HL-60 (cell line): ENCODE measurements at regions not wholly inside any gene's neighbourhood (a gene's known extent, or its start where the extent isn't known, plus 50 kb on each side); places are given as distances from the start of the nearest gene placed in this dataset.

Source experiments
- DNase-seq, 2 experiments: peaks; one replicate each; pipeline ENCODE4 v3.0.0-alpha.2; 2010 to 2020; ENCODE audit warnings: low read depth in 1 of 2, low spot score in 1 of 2
- H3K27ac ChIP-seq: fragments of 250-450 bp; sonication (Bioruptor Pico); replicated peaks from 2 replicates; pipeline ENCODE4 v1.5.1; 2020; ENCODE audit warnings: mild to moderate bottlenecking, moderate library complexity
- H3K27me3 ChIP-seq: fragments of 250-450 bp; sonication (Bioruptor Pico); 2 replicates; pipeline ENCODE4 v1.5.1; 2021; ENCODE audit warnings: mild to moderate bottlenecking, moderate library complexity; ENCODE audit not compliant: insufficient read depth, poor library complexity, severe bottlenecking
- H3K4me3 ChIP-seq: replicated peaks from 2 replicates; pipeline ENCODE4 v1.5.1; 2011; ENCODE audit warnings: mild to moderate bottlenecking, control low read depth, low read length; ENCODE audit not compliant: insufficient read depth
- GABPA ChIP-seq: IDR thresholded peaks from 2 replicates; pipeline ENCODE4 v1.6.1; 2012; ENCODE audit warnings: low read depth
- POLR2AphosphoS5 ChIP-seq: IDR thresholded peaks from 2 replicates; pipeline ENCODE4 v1.6.1; 2012; ENCODE audit warnings: low read depth
- REST ChIP-seq: IDR thresholded peaks from 2 replicates; pipeline ENCODE4 v1.6.1; 2012; ENCODE audit warnings: low read depth; ENCODE audit not compliant: insufficient replicate concordance
- SPI1 ChIP-seq: IDR thresholded peaks from 2 replicates; pipeline ENCODE4 v1.6.1; 2012; ENCODE audit warnings: low read depth, mild to moderate bottlenecking, borderline replicate concordance
- TF ChIP-seq, protein P1 (sequence below): IDR thresholded peaks from one replicate; pipeline ENCODE4 v1.5.1; 2011; ENCODE audit warnings: low read length, control low read depth, inconsistent platforms; ENCODE audit not compliant: insufficient read depth

DNA sequence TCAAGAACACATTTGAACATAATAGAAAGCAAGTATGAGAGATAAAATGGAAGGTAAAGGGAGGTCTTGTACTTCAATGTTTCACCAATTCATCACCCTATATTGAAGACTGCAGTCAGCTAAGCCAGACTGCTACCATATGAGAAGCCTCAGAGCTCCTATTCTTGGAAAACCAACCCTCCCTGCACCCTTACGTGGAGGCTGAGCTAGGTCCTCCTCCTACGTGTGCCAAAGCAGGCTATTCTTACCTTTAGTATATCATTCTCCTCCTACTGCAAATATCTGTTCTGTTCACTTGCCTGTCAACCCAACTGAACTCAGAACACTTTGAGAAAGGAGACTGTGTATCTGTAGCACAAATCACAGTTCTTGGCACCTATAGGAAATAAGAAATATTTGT lies 255.8 kb upstream of the HNRNPA3 start:
- no peak for DNase-seq
- Histone ChIP-seq H3K4me3 (no peak overlapping the region), H3K27ac (no peak overlapping the region), H3K27me3 (peaks cover 9% of the 10 kb centered on the region)
- TF ChIP-seq SPI1 (no peak), POLR2AphosphoS5 (no peak), GABPA (no peak)
- TF ChIP-seq, protein P1, sequence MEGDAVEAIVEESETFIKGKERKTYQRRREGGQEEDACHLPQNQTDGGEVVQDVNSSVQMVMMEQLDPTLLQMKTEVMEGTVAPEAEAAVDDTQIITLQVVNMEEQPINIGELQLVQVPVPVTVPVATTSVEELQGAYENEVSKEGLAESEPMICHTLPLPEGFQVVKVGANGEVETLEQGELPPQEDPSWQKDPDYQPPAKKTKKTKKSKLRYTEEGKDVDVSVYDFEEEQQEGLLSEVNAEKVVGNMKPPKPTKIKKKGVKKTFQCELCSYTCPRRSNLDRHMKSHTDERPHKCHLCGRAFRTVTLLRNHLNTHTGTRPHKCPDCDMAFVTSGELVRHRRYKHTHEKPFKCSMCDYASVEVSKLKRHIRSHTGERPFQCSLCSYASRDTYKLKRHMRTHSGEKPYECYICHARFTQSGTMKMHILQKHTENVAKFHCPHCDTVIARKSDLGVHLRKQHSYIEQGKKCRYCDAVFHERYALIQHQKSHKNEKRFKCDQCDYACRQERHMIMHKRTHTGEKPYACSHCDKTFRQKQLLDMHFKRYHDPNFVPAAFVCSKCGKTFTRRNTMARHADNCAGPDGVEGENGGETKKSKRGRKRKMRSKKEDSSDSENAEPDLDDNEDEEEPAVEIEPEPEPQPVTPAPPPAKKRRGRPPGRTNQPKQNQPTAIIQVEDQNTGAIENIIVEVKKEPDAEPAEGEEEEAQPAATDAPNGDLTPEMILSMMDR: no peak

GRCh38 chr2:176959614-176960013 lies 253.0 kb upstream of the HNRNPA3 start:
- Histone ChIP-seq H3K27me3 (peaks cover 5% of the 10 kb centered on the region), H3K27ac (no peak overlapping the region), H3K4me3 (no peak overlapping the region)
- no peak for TF ChIP-seq GABPA
- TF ChIP-seq POLR2AphosphoS5: no peak
- TF ChIP-seq, protein P1: no peak
- TF ChIP-seq REST: no peak
- TF ChIP-seq SPI1: no peak
- no peak for DNase-seq

DNA sequence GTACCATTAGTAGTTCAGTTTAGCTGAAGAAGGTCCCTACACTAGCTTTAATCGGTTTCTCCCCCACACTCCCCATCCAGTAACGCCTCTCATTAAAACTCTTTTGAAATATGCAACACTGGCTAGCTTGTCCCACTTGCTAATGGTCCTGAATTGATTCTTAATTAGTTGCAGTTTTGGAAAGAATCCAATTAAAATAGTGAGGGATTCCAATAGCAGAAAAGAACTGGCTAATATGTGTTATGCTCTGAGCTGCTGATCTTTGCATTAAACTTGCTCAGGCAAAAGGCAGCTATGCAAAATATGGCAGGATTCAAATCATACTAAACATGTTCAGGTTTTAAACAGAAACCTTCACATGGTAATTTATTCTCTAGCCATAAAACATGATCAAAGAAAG lies 252.5 kb upstream of the HNRNPA3 start:
- Histone ChIP-seq H3K4me3 (no peak overlapping the region), H3K27me3 (peaks cover 5% of the 10 kb centered on the region), H3K27ac (no peak overlapping the region)
- TF ChIP-seq POLR2AphosphoS5 (no peak), SPI1 (no peak)
- TF ChIP-seq, protein P1: no peak
- no peak for DNase-seq

GRCh38 chr2:176960736-176961520 lies 251.7 kb upstream of the HNRNPA3 start:
- no peak for TF ChIP-seq POLR2AphosphoS5
- no peak overlapping the region for H3K4me3 ChIP-seq
- DNase-seq: no peak
- H3K27me3 ChIP-seq: peaks cover 5% of the 10 kb centered on the region
- H3K27ac ChIP-seq: no peak overlapping the region

- no peak for DNase-seq
- TF ChIP-seq POLR2AphosphoS5: no peak
- TF ChIP-seq SPI1: no peak
- TF ChIP-seq REST: no peak
- no peak for TF ChIP-seq GABPA
- TF ChIP-seq, protein P1: no peak
- H3K27me3 ChIP-seq: peaks cover 5% of the 10 kb centered on the region
These were observed 250.6 kb upstream of the HNRNPA3 start for GRCh38 chr2:176961775-176962619.

More at GRCh38 chr2:176961775-176962619, 250.6 kb upstream of the HNRNPA3 start:
- Histone ChIP-seq H3K4me3 (no peak overlapping the region), H3K27ac (no peak overlapping the region)
